Middle frontal gyrus (tissue), 1 donor: ENCODE measurements at regions not wholly inside any gene's neighbourhood (a gene's known extent, or its start where the extent isn't known, plus 50 kb on each side); places are given as distances from the start of the nearest gene placed in this dataset.
A peak's percentile ranks its signal among the peaks of the same experiment; 100 is the strongest.

Experiments
- DNase-seq: peaks from one replicate; pipeline ENCODE4 v3.0.0-alpha.2; 2015; ENCODE audit warnings: low spot score; ENCODE audit errors: extremely low spot score

GRCh38 chr4:43345323-43345925, 452.9 kb downstream of the GRXCR1 start:
- no peak for DNase-seq

GRCh38 chr4:43348591-43348990, 456.1 kb downstream of the GRXCR1 start:
- no peak for DNase-seq

- no peak for DNase-seq
Measured at GRCh38 chr4:43351970-43352806, 459.7 kb downstream of the GRXCR1 start.

- no peak for DNase-seq
Measured at GRCh38 chr4:43352859-43353258, 460.3 kb downstream of the GRXCR1 start.

- no peak for DNase-seq
Measured at GRCh38 chr4:43353552-43353951, 461.0 kb downstream of the GRXCR1 start.

DNA sequence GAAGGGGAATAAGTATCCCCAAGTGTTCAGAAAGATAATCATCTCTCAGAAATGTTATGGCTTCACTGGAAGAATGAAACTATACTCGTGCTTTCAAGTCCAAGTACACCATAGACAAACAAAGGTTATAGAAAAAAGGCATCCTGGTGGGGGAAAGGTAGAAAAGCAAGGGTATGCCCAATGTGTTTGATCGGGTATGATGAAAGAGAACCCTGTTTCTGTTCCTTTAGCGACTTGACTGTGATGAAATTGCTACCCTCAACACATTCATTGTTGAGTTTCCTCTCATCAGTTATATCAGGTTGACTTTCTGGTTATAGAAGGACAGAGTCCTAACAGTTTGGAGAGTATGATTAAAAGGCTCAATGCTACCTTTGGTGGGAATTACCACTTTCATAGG, 464.3 kb downstream of the GRXCR1 start:
- DNase-seq: no peak

DNA sequence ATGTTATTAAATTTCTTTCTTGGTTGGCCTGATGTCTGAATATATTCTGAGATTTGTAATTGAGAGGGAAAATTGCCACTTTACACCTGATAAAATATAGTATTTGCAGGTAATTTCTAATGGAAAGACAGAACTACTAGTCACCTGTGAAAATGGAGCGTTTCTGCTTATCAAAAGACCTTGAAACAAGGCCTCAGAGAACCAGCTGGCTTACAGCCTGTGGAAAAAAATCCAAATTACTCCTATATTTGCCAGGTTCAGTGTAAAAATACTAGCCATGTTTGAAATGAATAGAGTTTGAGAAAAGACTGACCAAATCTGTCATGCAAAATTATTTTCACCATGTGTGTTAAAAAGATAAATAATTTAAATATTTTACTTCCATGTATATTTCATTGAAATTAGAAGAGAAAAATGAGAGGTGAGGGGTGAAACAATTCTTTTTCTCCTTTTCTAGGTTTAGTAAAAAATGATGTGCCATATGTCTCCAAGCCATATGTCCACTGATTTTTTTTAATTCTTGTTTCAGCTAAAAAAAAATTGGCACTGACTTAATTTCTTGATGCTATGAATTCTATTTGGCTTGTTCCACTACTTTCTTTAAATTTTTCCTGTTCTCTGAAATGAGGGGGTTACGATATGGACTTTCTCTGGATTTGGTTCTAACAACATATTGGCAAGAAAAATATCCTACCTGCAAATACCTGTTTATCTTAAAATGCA, 464.9 kb downstream of the GRXCR1 start:
- peak; percentile 17 for DNase-seq

DNA sequence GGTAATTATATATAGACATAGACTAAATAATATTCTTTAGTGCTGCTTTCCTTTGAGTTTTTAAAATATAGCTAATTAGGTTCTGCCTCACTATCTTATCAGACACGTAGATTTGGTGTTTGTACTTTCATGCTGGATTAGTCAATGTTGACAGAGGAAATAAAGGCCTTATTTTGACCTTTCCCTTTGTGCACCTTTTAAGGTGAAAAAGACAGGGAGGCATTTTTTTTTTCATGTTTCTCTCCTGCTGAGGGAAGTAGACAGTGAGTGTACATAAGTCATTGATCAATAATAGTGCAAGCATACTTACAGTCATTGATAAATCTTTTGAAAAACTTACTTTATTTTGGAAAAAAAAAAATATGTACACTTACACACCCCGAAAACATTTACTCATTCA, 467.8 kb downstream of the GRXCR1 start:
- no peak for DNase-seq

GRCh38 chr4:43362875-43363636, 470.5 kb downstream of the GRXCR1 start:
- no peak for DNase-seq

GRCh38 chr4:43369036-43369594, 476.6 kb downstream of the GRXCR1 start:
- no peak for DNase-seq

GRCh38 chr4:43373201-43373600, 480.7 kb downstream of the GRXCR1 start:
- no peak for DNase-seq

- no peak for DNase-seq
Measured at GRCh38 chr4:43374216-43374751, 481.8 kb downstream of the GRXCR1 start.

DNA sequence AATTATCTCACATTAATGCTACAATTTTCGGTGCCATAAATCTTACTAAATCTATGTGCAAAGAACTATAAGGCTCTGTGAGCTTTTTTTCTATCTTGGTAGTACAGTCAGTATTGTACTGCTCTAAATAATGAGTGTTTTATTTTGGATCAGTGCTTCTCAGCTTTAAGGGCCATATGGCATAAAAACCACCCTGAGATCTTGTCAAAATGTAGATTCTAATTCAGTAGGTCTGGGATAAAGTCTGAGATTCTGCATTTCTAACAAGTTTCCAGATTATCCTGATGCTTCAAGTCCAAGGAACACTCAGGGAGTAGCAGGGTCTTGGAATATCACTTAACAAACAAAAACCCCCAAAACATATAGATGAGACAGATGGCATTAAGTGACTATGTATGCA, 486.5 kb downstream of the GRXCR1 start:
- DNase-seq: no peak

GRCh38 chr4:43380093-43380492, 487.6 kb downstream of the GRXCR1 start:
- no peak for DNase-seq

DNA sequence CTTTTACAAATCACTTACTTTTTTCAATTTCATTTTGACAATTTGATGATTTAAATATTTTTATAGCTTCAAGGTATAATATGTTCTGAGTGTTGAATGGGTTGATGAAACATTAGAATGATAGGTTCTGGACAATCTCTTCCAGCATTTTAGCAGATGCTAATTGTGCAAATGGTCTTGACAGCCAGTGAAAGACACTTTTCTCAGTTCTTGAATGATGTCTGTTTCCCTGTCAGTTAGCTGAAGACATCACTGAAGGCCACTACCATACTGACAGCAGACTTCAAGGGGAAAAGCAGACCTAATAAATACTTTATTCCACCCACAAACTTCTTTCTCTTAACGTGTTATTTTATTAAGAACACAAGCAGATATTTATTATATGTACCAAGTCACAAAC, 498.6 kb downstream of the GRXCR1 start:
- no peak for DNase-seq

DNA sequence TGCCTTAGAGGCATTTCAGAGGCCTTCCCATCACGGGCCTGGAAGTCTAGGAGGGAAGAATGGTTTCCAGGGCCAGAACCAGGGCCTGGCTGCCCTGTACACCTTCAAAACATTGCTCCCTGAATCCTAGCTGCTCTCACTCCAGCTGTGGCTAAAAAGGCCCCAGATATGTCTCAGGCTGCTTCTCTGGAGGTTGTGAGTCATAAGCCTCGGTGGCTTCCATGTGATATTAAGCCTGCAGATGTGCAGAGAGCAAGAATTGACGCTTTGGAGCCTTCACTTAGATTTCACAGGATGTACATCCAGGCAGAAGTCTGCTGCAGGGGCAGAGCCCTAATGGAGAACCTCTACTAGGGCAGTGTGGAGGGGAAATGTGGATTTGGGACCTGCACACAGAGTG, 502.5 kb downstream of the GRXCR1 start:
- no peak for DNase-seq

DNA sequence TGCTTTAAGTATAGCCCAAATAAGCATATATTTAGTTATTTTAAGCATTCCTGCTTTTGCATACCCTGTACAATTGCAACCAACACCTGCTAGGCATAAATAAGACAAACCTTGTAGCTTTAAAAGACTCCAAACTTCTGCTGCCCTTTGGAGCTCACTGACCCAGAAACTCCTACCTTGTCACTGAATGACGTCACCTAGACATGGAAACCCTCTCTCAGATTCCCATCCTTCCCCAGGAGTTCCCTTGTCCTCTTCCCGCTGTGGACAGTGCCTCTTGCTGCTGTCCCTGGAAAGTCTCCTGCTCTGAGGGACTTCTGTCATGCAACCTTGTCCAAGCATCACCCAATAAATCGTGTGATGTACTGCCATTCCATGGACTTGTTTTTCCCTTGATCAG, 507.2 kb downstream of the GRXCR1 start:
- no peak for DNase-seq

DNA sequence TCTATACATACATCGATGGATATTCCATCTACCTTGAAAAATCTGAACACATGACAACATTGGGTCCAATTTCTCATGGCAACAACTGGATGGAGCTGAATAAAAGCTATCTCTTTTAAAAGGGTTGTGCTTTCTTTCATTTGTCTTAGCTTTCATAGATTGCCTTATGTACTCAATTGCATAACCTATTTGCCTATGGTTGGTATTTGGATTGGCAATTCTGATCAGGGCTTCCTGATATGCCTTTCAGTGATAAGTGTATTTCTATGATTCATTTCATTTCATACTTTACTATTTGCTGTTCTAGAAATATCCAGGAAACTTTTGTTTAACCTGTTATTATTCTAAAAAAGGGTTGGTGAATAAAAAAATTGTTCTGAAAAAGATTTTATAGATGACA, 509.9 kb downstream of the GRXCR1 start:
- no peak for DNase-seq

GRCh38 chr4:43410636-43411035, 518.1 kb downstream of the GRXCR1 start:
- no peak for DNase-seq

DNA sequence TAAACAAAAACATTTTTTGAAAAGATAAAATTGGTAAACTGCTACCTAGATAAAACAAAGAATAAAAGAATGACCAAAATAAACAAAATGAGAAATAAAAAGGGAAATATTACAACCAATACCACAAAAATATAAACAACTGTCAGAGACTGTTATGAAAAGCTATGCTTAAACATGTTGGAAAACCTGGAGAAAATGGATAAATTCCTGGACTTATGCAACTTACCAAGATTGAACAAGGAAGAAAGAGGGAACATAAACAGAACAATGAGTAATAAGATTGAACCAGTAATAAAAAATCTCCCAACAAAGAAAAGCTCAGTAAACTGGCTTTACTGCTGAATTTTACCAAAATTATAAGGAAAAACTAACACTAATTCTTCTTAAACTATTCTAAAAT, 518.7 kb downstream of the GRXCR1 start:
- DNase-seq: no peak

GRCh38 chr4:43423276-43423675, 530.8 kb downstream of the GRXCR1 start:
- no peak for DNase-seq
